ENCODE measurements at regions not wholly inside any gene's neighbourhood (a gene's known extent, or its start where the extent isn't known, plus 50 kb on each side); places are given as distances from the start of the nearest gene placed in this dataset.

DNA sequence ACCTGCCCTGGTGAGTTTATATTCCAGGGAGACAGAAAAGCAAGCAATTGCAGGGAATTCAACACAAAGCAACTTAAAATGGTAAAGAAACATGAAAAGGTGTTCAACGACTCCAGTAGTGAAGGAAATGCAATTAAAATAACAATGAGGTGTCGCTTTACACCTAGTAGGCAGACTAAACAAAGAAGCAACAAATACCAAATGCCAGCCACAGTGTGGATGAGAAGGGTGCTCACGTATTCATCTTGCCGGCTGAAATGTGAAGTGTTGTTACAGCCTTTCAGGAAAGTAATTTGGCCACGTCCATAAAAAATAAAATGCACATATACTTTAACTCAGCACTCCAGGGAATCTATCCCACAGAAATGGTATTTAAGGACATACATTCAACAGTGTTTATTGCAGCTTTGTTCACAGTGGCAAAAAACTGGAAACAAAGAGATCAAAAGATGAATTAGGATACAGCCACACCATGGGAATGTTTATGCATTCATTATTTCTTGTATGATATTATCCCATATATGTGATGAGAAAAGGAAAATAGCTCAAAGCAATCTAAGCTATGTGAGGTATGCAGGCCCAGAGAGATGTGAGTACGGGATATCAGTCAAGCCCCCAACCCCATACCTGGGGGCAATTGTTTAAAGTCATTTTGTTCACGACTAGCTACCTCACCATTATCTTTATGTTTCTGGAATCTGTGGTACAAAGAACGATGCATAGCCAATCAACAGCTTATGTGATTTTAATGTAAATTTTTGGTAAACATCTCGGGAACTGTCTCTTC lies 266.0 kb upstream of the SOX4 start:
- TF ChIP-seq POLR2AphosphoS5 (IDR thresholded peaks at IDR 0.05; ENCODE audit: low read depth, low read length) (no peak), TCF7L2 (IDR thresholded peaks at IDR 0.05; ENCODE audit: low read depth, low read length) (no peak), SIN3A (IDR thresholded peaks at IDR 0.05; ENCODE audit: borderline replicate concordance, insufficient read depth, low read depth, low read length) (no peak)
- TF ChIP-seq, protein P1, sequence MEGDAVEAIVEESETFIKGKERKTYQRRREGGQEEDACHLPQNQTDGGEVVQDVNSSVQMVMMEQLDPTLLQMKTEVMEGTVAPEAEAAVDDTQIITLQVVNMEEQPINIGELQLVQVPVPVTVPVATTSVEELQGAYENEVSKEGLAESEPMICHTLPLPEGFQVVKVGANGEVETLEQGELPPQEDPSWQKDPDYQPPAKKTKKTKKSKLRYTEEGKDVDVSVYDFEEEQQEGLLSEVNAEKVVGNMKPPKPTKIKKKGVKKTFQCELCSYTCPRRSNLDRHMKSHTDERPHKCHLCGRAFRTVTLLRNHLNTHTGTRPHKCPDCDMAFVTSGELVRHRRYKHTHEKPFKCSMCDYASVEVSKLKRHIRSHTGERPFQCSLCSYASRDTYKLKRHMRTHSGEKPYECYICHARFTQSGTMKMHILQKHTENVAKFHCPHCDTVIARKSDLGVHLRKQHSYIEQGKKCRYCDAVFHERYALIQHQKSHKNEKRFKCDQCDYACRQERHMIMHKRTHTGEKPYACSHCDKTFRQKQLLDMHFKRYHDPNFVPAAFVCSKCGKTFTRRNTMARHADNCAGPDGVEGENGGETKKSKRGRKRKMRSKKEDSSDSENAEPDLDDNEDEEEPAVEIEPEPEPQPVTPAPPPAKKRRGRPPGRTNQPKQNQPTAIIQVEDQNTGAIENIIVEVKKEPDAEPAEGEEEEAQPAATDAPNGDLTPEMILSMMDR (IDR thresholded peaks at IDR 0.05) = no peak
- TF ChIP-seq, protein P2, sequence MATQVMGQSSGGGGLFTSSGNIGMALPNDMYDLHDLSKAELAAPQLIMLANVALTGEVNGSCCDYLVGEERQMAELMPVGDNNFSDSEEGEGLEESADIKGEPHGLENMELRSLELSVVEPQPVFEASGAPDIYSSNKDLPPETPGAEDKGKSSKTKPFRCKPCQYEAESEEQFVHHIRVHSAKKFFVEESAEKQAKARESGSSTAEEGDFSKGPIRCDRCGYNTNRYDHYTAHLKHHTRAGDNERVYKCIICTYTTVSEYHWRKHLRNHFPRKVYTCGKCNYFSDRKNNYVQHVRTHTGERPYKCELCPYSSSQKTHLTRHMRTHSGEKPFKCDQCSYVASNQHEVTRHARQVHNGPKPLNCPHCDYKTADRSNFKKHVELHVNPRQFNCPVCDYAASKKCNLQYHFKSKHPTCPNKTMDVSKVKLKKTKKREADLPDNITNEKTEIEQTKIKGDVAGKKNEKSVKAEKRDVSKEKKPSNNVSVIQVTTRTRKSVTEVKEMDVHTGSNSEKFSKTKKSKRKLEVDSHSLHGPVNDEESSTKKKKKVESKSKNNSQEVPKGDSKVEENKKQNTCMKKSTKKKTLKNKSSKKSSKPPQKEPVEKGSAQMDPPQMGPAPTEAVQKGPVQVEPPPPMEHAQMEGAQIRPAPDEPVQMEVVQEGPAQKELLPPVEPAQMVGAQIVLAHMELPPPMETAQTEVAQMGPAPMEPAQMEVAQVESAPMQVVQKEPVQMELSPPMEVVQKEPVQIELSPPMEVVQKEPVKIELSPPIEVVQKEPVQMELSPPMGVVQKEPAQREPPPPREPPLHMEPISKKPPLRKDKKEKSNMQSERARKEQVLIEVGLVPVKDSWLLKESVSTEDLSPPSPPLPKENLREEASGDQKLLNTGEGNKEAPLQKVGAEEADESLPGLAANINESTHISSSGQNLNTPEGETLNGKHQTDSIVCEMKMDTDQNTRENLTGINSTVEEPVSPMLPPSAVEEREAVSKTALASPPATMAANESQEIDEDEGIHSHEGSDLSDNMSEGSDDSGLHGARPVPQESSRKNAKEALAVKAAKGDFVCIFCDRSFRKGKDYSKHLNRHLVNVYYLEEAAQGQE (IDR thresholded peaks at IDR 0.05; ENCODE audit: insufficient read depth in 1 of 2, low read depth in 2 of 2, low read length in 1 of 2) = no peak
